GM23338 (cell line): ENCODE measurements at regions not wholly inside any gene's neighbourhood (a gene's known extent, or its start where the extent isn't known, plus 50 kb on each side); places are given as distances from the start of the nearest gene placed in this dataset.

Source experiments
- ATAC-seq: fragments of 200-7000 bp; cut with Tn5 transposase; 3 replicates; pipeline ENCODE4 v1.9.1; 2020
- DNase-seq: peaks from one replicate; pipeline ENCODE4 v3.0.0-alpha.2; 2015; ENCODE audit warnings: low spot score
- H2AFZ ChIP-seq: fragments of 200-600 bp; sonication (generic); 2 replicates; pipeline ENCODE4 v1.8.0; 2016; ENCODE audit warnings: antibody characterized with exemption, mild to moderate bottlenecking, moderate library complexity
- H3F3A ChIP-seq: fragments of 200-600 bp; sonication (generic); replicated peaks from 2 replicates; pipeline ENCODE4 v1.8.0; 2017; ENCODE audit warnings: antibody characterized with exemption, mixed run types, low read depth
- H3K27ac ChIP-seq: fragments of 200-600 bp; sonication (generic); 2 replicates; pipeline ENCODE4 v1.6.1; 2016; ENCODE audit warnings: low read depth
- H3K27me3 ChIP-seq: fragments of 200-600 bp; sonication (generic); 2 replicates; pipeline ENCODE4 v1.8.0; 2016; ENCODE audit warnings: mild to moderate bottlenecking, mixed run types, moderate library complexity; ENCODE audit not compliant: insufficient read depth
- H3K36me3 ChIP-seq: fragments of 200-600 bp; sonication (generic); 2 replicates; pipeline ENCODE4 v1.8.0; 2016; ENCODE audit warnings: mild to moderate bottlenecking; ENCODE audit not compliant: insufficient read depth
- H3K4me1 ChIP-seq: fragments of 200-600 bp; sonication (generic); 2 replicates; pipeline ENCODE4 v1.8.0; 2016; ENCODE audit warnings: mild to moderate bottlenecking, moderate library complexity; ENCODE audit not compliant: insufficient read depth
- H3K4me2 ChIP-seq: fragments of 200-600 bp; sonication (generic); 2 replicates; pipeline ENCODE4 v1.7.1; 2017; ENCODE audit warnings: mixed run types
- H3K4me3 ChIP-seq: fragments of 200-600 bp; sonication (generic); 2 replicates; pipeline ENCODE4 v1.6.1; 2016; ENCODE audit warnings: mixed run types
- H3K79me2 ChIP-seq: fragments of 200-600 bp; sonication (generic); replicated peaks from 2 replicates; pipeline ENCODE4 v1.8.0; 2017; ENCODE audit warnings: mild to moderate bottlenecking; ENCODE audit not compliant: insufficient read depth
- H3K9me2 ChIP-seq: fragments of 200-600 bp; sonication (generic); 2 replicates; pipeline ENCODE4 v1.8.0; 2017; ENCODE audit not compliant: insufficient read depth
- H4K20me1 ChIP-seq: fragments of 200-600 bp; sonication (generic); replicated peaks from 2 replicates; pipeline ENCODE4 v1.8.0; 2017; ENCODE audit warnings: mild to moderate bottlenecking; ENCODE audit not compliant: insufficient read depth
- H3K27ac Mint-ChIP-seq: 2 replicates; pipeline ENCODE4 v1.8.0; 2020; ENCODE audit warnings: inconsistent platforms, mild to moderate bottlenecking, moderate library complexity, mixed read lengths
- H3K27me3 Mint-ChIP-seq: 3 replicates; pipeline ENCODE4 v1.8.0; 2022; ENCODE audit warnings: low read depth, mild to moderate bottlenecking, moderate library complexity, mixed read lengths, inconsistent platforms; ENCODE audit not compliant: insufficient read depth, poor library complexity
- H3K36me3 Mint-ChIP-seq: 3 replicates; pipeline ENCODE4 v1.8.0; 2021; ENCODE audit warnings: low read depth, mild to moderate bottlenecking, inconsistent platforms, moderate library complexity, mixed read lengths
- H3K4me1 Mint-ChIP-seq: 3 replicates; pipeline ENCODE4 v1.8.0; 2020; ENCODE audit warnings: mild to moderate bottlenecking, inconsistent platforms, mixed read lengths
- H3K4me3 Mint-ChIP-seq: 3 replicates; pipeline ENCODE4 v1.8.0; 2021; ENCODE audit warnings: moderate library complexity, mild to moderate bottlenecking, inconsistent platforms, mixed read lengths
- H3K9me3 Mint-ChIP-seq: 3 replicates; pipeline ENCODE4 v1.8.0; 2020; ENCODE audit warnings: moderate library complexity, mild to moderate bottlenecking, inconsistent platforms, mixed read lengths
- CREB1 ChIP-seq: fragments of 250-450 bp; sonication (Bioruptor Pico); IDR thresholded peaks from 2 replicates; pipeline ENCODE4 v1.5.0; 2020; ENCODE audit warnings: low read depth, mild to moderate bottlenecking, moderate library complexity
- CTCF ChIP-seq, 2 experiments: fragments of 200-600 bp in 1 of 2; sonication (generic) in 1 of 2; conservative IDR thresholded peaks; 2 replicates each; pipeline versions ENCODE4 v1.5.1 to v1.6.1; 2016 to 2017; ENCODE audit warnings: antibody characterized with exemption in 2 of 2, low read depth in 2 of 2, mild to moderate bottlenecking in 2 of 2, moderate library complexity in 1 of 2
- EZH2 ChIP-seq: fragments of 200-600 bp; sonication (generic); IDR thresholded peaks from one replicate; pipeline ENCODE4 v1.8.0; 2017; ENCODE audit warnings: antibody characterized with exemption, mild to moderate bottlenecking, low read depth; ENCODE audit not compliant: unreplicated experiment
- EZH2phosphoT487 ChIP-seq: fragments of 200-600 bp; sonication (generic); IDR thresholded peaks from one replicate; pipeline ENCODE4 v1.8.1; 2018; ENCODE audit warnings: antibody characterized with exemption; ENCODE audit not compliant: unreplicated experiment
- JUNB ChIP-seq: IDR thresholded peaks from one replicate; pipeline ENCODE4 v1.6.1; 2016; ENCODE audit warnings: antibody characterized with exemption; ENCODE audit not compliant: unreplicated experiment
- NANOG ChIP-seq: IDR thresholded peaks from 2 replicates; pipeline ENCODE4 v1.6.1; 2016; ENCODE audit warnings: antibody characterized with exemption, borderline replicate concordance
- REST ChIP-seq: IDR thresholded peaks from one replicate; pipeline ENCODE4 v1.6.1; 2018; ENCODE audit warnings: antibody characterized with exemption; ENCODE audit not compliant: unreplicated experiment
- STAT1 ChIP-seq: IDR thresholded peaks from one replicate; pipeline ENCODE4 v1.6.1; 2016; ENCODE audit warnings: antibody characterized with exemption; ENCODE audit not compliant: unreplicated experiment
- ZNF114 ChIP-seq: fragments of 250-450 bp; sonication (Bioruptor Pico); IDR thresholded peaks from 2 replicates; pipeline ENCODE4 v1.5.0; 2020; ENCODE audit warnings: mild to moderate bottlenecking, moderate library complexity

- TF ChIP-seq NANOG (no peak), REST (no peak)
- Mint-ChIP-seq H3K36me3 (no peaks in the 10 kb centered on the region), H3K4me1 (peaks cover 11% of the 10 kb centered on the region; the same call in 2 of the 3 replicates), H3K9me3 (no peaks in the 10 kb centered on the region), H3K27ac (no peak overlapping the region), H3K4me3 (no peak overlapping the region), H3K27me3 (peaks cover 9% of the 10 kb centered on the region)
- ATAC-seq = no peak
- Histone ChIP-seq H3K27me3 (no peaks in the 10 kb centered on the region), H4K20me1 (no peaks in the 10 kb centered on the region), H3K4me2 (no peak overlapping the region), H3K27ac (no peak overlapping the region), H2AFZ (peak overlapping the region; percentile 87; the same call in 1 of the 2 replicates), H3K79me2 (no peaks in the 10 kb centered on the region), H3K36me3 (no peaks in the 10 kb centered on the region), H3K4me1 (no peaks in the 10 kb centered on the region), H3K9me2 (no peaks in the 10 kb centered on the region), H3F3A (no peaks in the 10 kb centered on the region), H3K4me3 (no peak overlapping the region)
- no peak for DNase-seq
Observed at GRCh38 chr1:234554218-234554697, 55.7 kb downstream of the IRF2BP2 start.

GRCh38 chr1:234553240-234554188 is 56.5 kb downstream of the IRF2BP2 start:
- no peaks in the 10 kb centered on the region for H3K9me2 ChIP-seq

GRCh38 chr1:234551032-234551378 is 59.0 kb downstream of the IRF2BP2 start:
- Histone ChIP-seq H3K4me1 (no peaks in the 10 kb centered on the region), H3F3A (no peaks in the 10 kb centered on the region), H3K27me3 (no peaks in the 10 kb centered on the region), H3K27ac (no peak overlapping the region), H2AFZ (peak overlapping the region; percentile 81; the same call in 1 of the 2 replicates), H3K4me2 (no peak overlapping the region), H3K4me3 (no peak overlapping the region), H4K20me1 (no peaks in the 10 kb centered on the region), H3K9me2 (no peaks in the 10 kb centered on the region), H3K36me3 (no peaks in the 10 kb centered on the region), H3K79me2 (no peaks in the 10 kb centered on the region)
- H3K4me1 Mint-ChIP-seq = peaks cover 11% of the 10 kb centered on the region; the same call in 2 of the 3 replicates
- DNase-seq (no peak), ATAC-seq (no peak)
- no peak overlapping the region for H3K27ac Mint-ChIP-seq
- no peaks in the 10 kb centered on the region for H3K36me3 Mint-ChIP-seq
- no peaks in the 10 kb centered on the region for H3K9me3 Mint-ChIP-seq
- no peak overlapping the region for H3K4me3 Mint-ChIP-seq
- H3K27me3 Mint-ChIP-seq = peaks cover 7% of the 10 kb centered on the region
- TF ChIP-seq NANOG (no peak), REST (no peak), CTCF (conservative IDR thresholded peaks at IDR 0.05; ENCODE audit: low read depth in 2 of 2) (no peak), STAT1 (no peak), CREB1 (CRISPR knock-in tag) (no peak), ZNF114 (CRISPR knock-in tag) (no peak), EZH2phosphoT487 (no peak)

More at GRCh38 chr1:234553240-234554188, 56.5 kb downstream of the IRF2BP2 start:
- ATAC-seq = no peak
- Histone ChIP-seq H2AFZ (peak overlapping the region; percentile 87), H3K79me2 (no peaks in the 10 kb centered on the region), H3K36me3 (no peaks in the 10 kb centered on the region), H4K20me1 (no peaks in the 10 kb centered on the region), H3F3A (no peaks in the 10 kb centered on the region), H3K4me2 (no peak overlapping the region), H3K27me3 (no peaks in the 10 kb centered on the region), H3K4me1 (no peaks in the 10 kb centered on the region), H3K27ac (no peak overlapping the region), H3K4me3 (no peak overlapping the region)
- Mint-ChIP-seq H3K27me3 (peaks cover 7% of the 10 kb centered on the region), H3K36me3 (no peaks in the 10 kb centered on the region), H3K4me1 (peaks cover 11% of the 10 kb centered on the region; the same call in 2 of the 3 replicates), H3K27ac (peak overlapping the region; percentile 12; the same call in 1 of the 2 replicates), H3K9me3 (no peaks in the 10 kb centered on the region), H3K4me3 (no peak overlapping the region)
- TF ChIP-seq CREB1 (CRISPR knock-in tag) = no peak
- no peak for TF ChIP-seq EZH2
- no peak for TF ChIP-seq JUNB
- no peak for TF ChIP-seq STAT1
- no peak for DNase-seq
